Caco-2 (cell line): ENCODE measurements at regions not wholly inside any gene's neighbourhood (a gene's known extent, or its start where the extent isn't known, plus 50 kb on each side); places are given as distances from the start of the nearest gene placed in this dataset.

Source experiments
- BruUV-seq: library from RNA; stranded (reverse); fragments of 400-500 nt; replicated peaks from 2 replicates; lab custom pipeline; 2021; lab: Mats Ljungman, UMichigan
- CTCF ChIA-PET: fragments of 300-600 bp; sonication (Branson Sonifier 250); formaldehyde crosslinking; loops from one replicate; lab custom pipeline; 2022; ENCODE audit warnings: antibody characterized with exemption; lab: Charles Lee
- POLR2A ChIA-PET: fragments of 300-600 bp; sonication (Branson Sonifier 250); formaldehyde crosslinking; loops from one replicate; lab custom pipeline; 2022; ENCODE audit warnings: antibody characterized with exemption; lab: Charles Lee
- DNase-seq, 2 experiments: peaks; one replicate each; pipeline versions ENCODE4 v3.0.0 to v3.0.0-alpha.2; 2020 to 2022
- H3K27me3 ChIP-seq: replicated peaks from 2 replicates; pipeline ENCODE4 v1.6.0; 2011; ENCODE audit warnings: low read length; ENCODE audit not compliant: control insufficient read depth, insufficient read depth
- H3K36me3 ChIP-seq: 2 replicates; pipeline ENCODE4 v1.5.1; 2011; ENCODE audit warnings: low read length; ENCODE audit not compliant: control insufficient read depth, insufficient read depth
- H3K4me1 ChIP-seq: fragments of 250-450 bp; sonication (Bioruptor Pico); 2 replicates; pipeline ENCODE4 v1.5.1; 2020; ENCODE audit warnings: mild to moderate bottlenecking
- H3K4me3 ChIP-seq: 2 replicates; pipeline ENCODE4 v1.5.1; 2011; ENCODE audit warnings: low read depth, mild to moderate bottlenecking, control low read depth, low read length
- H3K9me3 ChIP-seq: fragments of 250-450 bp; sonication (Bioruptor Pico); 2 replicates; pipeline ENCODE4 v1.5.1; 2020; ENCODE audit warnings: mild to moderate bottlenecking, moderate library complexity
- H3K27ac Mint-ChIP-seq: one replicate; pipeline ENCODE4 v1.8.0; 2022; ENCODE audit warnings: mixed read lengths; ENCODE audit not compliant: unreplicated experiment
- H3K27me3 Mint-ChIP-seq: one replicate; pipeline ENCODE4 v1.8.0; 2022; ENCODE audit warnings: mixed read lengths; ENCODE audit not compliant: insufficient read depth, unreplicated experiment
- H3K36me3 Mint-ChIP-seq: one replicate; pipeline ENCODE4 v1.8.0; 2022; ENCODE audit warnings: mild to moderate bottlenecking, mixed read lengths; ENCODE audit not compliant: insufficient read depth, unreplicated experiment
- H3K4me1 Mint-ChIP-seq: one replicate; pipeline ENCODE4 v1.8.0; 2022; ENCODE audit warnings: low read depth, mixed read lengths; ENCODE audit not compliant: unreplicated experiment
- H3K4me3 Mint-ChIP-seq: one replicate; pipeline ENCODE4 v1.8.0; 2022; ENCODE audit warnings: mild to moderate bottlenecking, moderate library complexity, mixed read lengths; ENCODE audit not compliant: unreplicated experiment
- H3K9me3 Mint-ChIP-seq: one replicate; pipeline ENCODE4 v1.8.0; 2022; ENCODE audit warnings: mixed read lengths; ENCODE audit not compliant: unreplicated experiment
- intact Hi-C: fragments of 100-400 bp; cut with micrococcal nuclease; formaldehyde crosslinking; loops from one replicate; pipeline ENCODE4 v1.10.0; 2022; ENCODE audit not compliant: unreplicated experiment
- TF ChIP-seq, protein P1 (sequence below), 2 experiments: fragments of 200-600 bp in 1 of 2; IDR thresholded peaks; 1 replicate in 1 of 2; 2 replicates in 1 of 2; pipeline versions ENCODE4 v1.5.1 to v1.8.0; 2011 to 2022; ENCODE audit warnings: antibody characterized with exemption in 1 of 2, control low read depth in 1 of 2, inconsistent platforms in 1 of 2, low read depth in 1 of 2, low read length in 1 of 2, mild to moderate bottlenecking in 1 of 2, moderate library complexity in 1 of 2; ENCODE audit not compliant: insufficient read depth in 1 of 2, severe bottlenecking in 1 of 2, unreplicated experiment in 1 of 2

DNA sequence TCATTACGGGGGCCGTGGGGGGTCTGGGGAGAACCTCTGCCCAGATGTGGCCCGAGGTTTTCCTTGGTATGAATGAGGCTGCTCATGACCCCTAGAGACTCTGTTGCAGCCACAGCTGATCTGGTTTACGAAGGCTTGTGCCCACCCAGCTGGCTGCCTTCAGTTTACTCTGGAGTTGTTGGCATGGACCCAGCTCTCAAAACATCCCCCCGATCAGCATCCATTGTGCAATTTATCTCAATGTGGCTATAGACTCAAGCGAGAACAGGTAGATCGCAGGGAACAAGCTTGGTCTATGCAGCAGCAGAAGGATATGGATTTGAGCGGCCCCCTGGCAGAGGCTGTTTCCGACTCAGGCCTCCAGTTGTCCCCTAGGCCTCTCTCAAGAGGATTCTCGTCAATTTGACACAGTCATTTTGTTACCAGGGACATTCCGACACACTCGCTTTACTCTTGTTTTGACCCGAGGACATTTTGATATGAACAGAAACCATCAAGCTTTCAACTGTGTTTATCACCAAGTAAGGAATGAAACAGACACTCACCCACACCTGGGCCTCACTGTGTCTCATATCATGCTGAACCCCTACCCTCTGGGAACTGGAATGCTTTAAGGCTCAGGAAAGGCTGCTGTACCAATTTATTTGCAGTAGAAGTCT lies 161.5 kb downstream of the KATNAL1 start:
- no peak for DNase-seq
- CTCF ChIA-PET, result interaction anchor here (0.9 kb wide), 1 partner anchor 13 kb away, joined by 4 read pairs; no protein-coding TSS in a partner anchor

DNA sequence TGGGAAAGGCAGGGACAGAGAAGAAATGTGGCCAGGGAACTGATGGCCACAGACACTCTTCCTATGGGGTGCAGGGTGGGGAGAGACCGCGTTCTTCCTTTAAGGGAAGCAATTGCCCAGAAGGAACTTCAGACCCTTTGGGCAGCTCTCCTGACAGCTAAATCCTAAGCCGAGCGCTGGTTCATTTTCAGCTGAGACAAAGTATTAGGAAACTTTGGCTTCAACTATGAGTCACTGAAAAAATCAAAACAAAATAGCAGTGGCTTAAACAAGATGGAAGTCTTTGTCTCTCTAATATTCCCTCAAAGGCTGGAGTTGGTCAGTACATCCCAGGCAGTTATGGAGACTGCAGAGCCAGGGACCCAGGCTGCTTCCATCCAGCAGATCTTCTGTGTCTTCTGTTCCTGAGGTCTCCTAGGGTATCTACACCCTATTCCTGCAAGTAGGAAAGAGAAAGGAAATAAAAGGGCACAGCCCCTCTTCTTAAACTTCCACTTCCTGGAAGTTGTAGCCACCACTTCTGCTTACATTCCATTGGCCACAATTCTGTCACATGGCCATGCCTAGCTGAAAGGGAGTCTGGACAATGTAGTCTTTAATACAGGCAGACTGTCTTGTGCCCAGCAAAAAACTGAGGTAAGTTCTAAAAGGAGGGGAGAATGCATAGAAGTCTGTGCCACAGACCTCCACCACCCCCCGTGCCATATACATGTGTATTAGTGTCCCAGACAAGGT lies 163.5 kb downstream of the KATNAL1 start:
- peaks cover 15% of the 10 kb centered on the region for H3K9me3 Mint-ChIP-seq
- H3K36me3 Mint-ChIP-seq, result no peaks in the 10 kb centered on the region
- H3K4me1 Mint-ChIP-seq, result peaks cover 16% of the 10 kb centered on the region
- CTCF ChIA-PET, result no interaction called here
- no peaks in the 10 kb centered on the region for H3K36me3 ChIP-seq
- H3K27me3 ChIP-seq, result no peaks in the 10 kb centered on the region
- peaks cover 3% of the 10 kb centered on the region for H3K27me3 Mint-ChIP-seq
- no peak for DNase-seq
- peaks cover 18% of the 10 kb centered on the region for H3K4me1 ChIP-seq
- POLR2A ChIA-PET, result no interaction called here
- peak overlapping the region; percentile 65 for H3K27ac Mint-ChIP-seq
- intact Hi-C loops, result no loop called here
- TF ChIP-seq, protein P1, sequence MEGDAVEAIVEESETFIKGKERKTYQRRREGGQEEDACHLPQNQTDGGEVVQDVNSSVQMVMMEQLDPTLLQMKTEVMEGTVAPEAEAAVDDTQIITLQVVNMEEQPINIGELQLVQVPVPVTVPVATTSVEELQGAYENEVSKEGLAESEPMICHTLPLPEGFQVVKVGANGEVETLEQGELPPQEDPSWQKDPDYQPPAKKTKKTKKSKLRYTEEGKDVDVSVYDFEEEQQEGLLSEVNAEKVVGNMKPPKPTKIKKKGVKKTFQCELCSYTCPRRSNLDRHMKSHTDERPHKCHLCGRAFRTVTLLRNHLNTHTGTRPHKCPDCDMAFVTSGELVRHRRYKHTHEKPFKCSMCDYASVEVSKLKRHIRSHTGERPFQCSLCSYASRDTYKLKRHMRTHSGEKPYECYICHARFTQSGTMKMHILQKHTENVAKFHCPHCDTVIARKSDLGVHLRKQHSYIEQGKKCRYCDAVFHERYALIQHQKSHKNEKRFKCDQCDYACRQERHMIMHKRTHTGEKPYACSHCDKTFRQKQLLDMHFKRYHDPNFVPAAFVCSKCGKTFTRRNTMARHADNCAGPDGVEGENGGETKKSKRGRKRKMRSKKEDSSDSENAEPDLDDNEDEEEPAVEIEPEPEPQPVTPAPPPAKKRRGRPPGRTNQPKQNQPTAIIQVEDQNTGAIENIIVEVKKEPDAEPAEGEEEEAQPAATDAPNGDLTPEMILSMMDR (IDR thresholded peaks at IDR 0.05; ENCODE audit: insufficient read depth in 1 of 2, low read depth in 1 of 2, low read length in 1 of 2, severe bottlenecking in 1 of 2, unreplicated experiment in 1 of 2), result no peak
- no peaks in the 10 kb centered on the region for H3K9me3 ChIP-seq
- no TSS peak for BruUV-seq
- H3K4me3 Mint-ChIP-seq, result no peak overlapping the region
- no peak overlapping the region for H3K4me3 ChIP-seq

More for the DNA sequence above, 161.5 kb downstream of the KATNAL1 start:
- H3K27me3 Mint-ChIP-seq, result peaks cover 3% of the 10 kb centered on the region
- no peaks in the 10 kb centered on the region for H3K36me3 Mint-ChIP-seq
- Histone ChIP-seq H3K4me1 (peaks cover 18% of the 10 kb centered on the region), H3K27me3 (no peaks in the 10 kb centered on the region), H3K4me3 (no peak overlapping the region), H3K9me3 (no peaks in the 10 kb centered on the region), H3K36me3 (no peaks in the 10 kb centered on the region)
- H3K4me1 Mint-ChIP-seq, result peaks cover 16% of the 10 kb centered on the region
- TF ChIP-seq, protein P1 (IDR thresholded peaks at IDR 0.05; ENCODE audit: insufficient read depth in 1 of 2, low read depth in 1 of 2, low read length in 1 of 2, severe bottlenecking in 1 of 2, unreplicated experiment in 1 of 2), result no peak
- H3K27ac Mint-ChIP-seq, result no peak overlapping the region
- no peak overlapping the region for H3K4me3 Mint-ChIP-seq
- POLR2A ChIA-PET, result no interaction called here
- no TSS peak for BruUV-seq
- intact Hi-C loops, result no loop called here
- peaks cover under 1% of the 10 kb centered on the region for H3K9me3 Mint-ChIP-seq

DNA sequence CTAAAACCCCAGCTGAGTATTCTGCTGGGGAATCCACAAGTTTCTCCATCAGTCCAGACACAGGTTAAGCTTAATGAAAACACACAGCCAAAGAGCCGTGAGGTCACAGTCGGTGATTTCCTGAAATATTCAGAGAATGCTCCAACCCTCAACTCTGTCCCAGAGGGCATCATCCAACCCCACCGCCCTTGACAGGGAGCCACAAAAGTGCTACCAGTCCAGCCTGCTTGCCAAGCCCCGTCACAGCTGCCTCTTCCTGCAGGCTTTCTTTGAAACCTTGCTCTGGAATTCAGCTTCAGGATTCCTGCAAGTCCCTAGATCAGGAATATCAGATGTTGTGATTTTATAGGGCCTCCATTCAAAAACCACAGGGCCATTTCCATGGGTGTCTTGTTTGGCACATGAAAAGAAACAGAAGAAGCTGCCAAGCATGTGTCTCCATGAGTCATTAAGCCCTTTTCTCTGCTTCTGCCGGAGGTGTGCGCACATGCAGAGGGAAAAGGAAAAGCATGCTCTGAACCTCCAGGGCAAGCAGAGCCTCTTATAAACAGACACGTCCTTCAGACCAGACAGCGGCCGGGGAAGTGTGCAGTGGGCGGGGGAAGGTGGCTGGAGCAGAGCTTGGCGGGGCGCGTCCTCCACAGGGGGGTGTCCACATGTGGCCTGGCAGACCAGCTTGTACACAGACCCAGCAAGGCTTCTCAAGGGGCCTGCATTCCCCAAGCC lies 164.7 kb downstream of the KATNAL1 start:
- Mint-ChIP-seq H3K4me3 (no peak overlapping the region), H3K4me1 (peaks cover 21% of the 10 kb centered on the region), H3K27ac (peak overlapping the region; percentile 65), H3K27me3 (peaks cover 3% of the 10 kb centered on the region), H3K9me3 (peaks cover 15% of the 10 kb centered on the region), H3K36me3 (no peaks in the 10 kb centered on the region)
- POLR2A ChIA-PET, result interaction anchor here (0.5 kb wide), 1 partner anchor 530 kb away, joined by 9 read pairs; no protein-coding TSS in a partner anchor
- peak; percentile 66 to 84 for DNase-seq
- Histone ChIP-seq H3K36me3 (no peaks in the 10 kb centered on the region), H3K4me3 (no peak overlapping the region), H3K27me3 (no peaks in the 10 kb centered on the region), H3K4me1 (peaks cover 24% of the 10 kb centered on the region), H3K9me3 (no peaks in the 10 kb centered on the region)
- BruUV-seq, result no TSS peak
- intact Hi-C loops, result no loop called here
- CTCF ChIA-PET, result interaction anchor here (0.6 to 2.0 kb wide), 2 partner anchors 9 to 10 kb away, joined by 3 to 9 read pairs; no protein-coding TSS in a partner anchor
- TF ChIP-seq, protein P1 (IDR thresholded peaks at IDR 0.05; ENCODE audit: insufficient read depth in 1 of 2, low read depth in 1 of 2, low read length in 1 of 2, severe bottlenecking in 1 of 2, unreplicated experiment in 1 of 2), result no peak
